ENCODE measurements at regions not wholly inside any gene's neighbourhood (a gene's known extent, or its start where the extent isn't known, plus 50 kb on each side); places are given as distances from the start of the nearest gene placed in this dataset.

DNA sequence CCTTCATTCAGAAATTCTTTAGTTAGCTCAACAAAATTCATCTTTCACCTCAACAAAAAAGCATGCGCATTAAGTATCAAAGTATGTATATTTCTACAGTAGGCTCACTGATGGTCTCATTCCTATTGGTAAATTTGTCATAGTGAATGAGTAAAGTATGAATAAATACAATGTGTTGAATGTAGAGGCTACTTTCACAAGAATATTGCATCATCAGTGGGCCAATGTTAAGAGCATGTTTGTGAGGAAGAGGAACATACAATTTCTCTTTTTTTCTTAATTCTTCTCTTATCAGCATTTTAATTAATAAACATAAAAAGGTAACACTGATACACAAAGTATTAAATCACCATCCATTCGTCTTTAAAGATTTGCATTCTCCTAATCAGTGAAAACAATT, 505.1 kb downstream of the CETN3 start:
- Histone ChIP-seq H3K9me3 (replicated peaks; ENCODE audit: control insufficient read depth, insufficient read depth, low read length) (no peaks in the 10 kb centered on the region), H3K4me2 (ENCODE audit: insufficient read depth, low read length) (no peak overlapping the region), H3K27ac (ENCODE audit: insufficient read depth, low read depth, low read length) (no peak overlapping the region), H3K9me1 (replicated peaks; ENCODE audit: control insufficient read depth, extremely low read depth, insufficient read depth, low read length) (no peaks in the 10 kb centered on the region), H4K20me1 (replicated peaks; ENCODE audit: control insufficient read depth, extremely low read depth, insufficient read depth, low read length) (no peaks in the 10 kb centered on the region), H3K4me3 (replicated peaks in 1 of 3; ENCODE audit: insufficient read depth in 1 of 3, low read depth in 1 of 3, low read length in 3 of 3) (no peak overlapping the region), H3K36me3 (ENCODE audit: control insufficient read depth in 2 of 2, extremely low read depth in 1 of 2, insufficient read depth in 2 of 2, low read length in 2 of 2) (no peaks in the 10 kb centered on the region), H3K9ac (replicated peaks; ENCODE audit: extremely low read depth, insufficient read depth, low read length) (no peak overlapping the region), H3K27me3 (ENCODE audit: control insufficient read depth in 2 of 2, insufficient read depth in 2 of 2, low read length in 2 of 2) (no peaks in the 10 kb centered on the region), H3K4me1 (ENCODE audit: control insufficient read depth, extremely low read depth, insufficient read depth, low read length) (no peaks in the 10 kb centered on the region), H3K79me2 (ENCODE audit: control insufficient read depth, insufficient read depth, low read length) (no peaks in the 10 kb centered on the region), H2AFZ (ENCODE audit: low read depth, low read length) (no peak overlapping the region)
- intact Hi-C loops (cut with micrococcal nuclease) (no loop called here), dilution Hi-C loops (cut with MboI; ENCODE audit: extremely low pct_ligation_motif_present, low sequenced_read_pairs) (no loop called here)
- TF ChIP-seq, protein P1, sequence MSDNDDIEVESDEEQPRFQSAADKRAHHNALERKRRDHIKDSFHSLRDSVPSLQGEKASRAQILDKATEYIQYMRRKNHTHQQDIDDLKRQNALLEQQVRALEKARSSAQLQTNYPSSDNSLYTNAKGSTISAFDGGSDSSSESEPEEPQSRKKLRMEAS (IDR thresholded peaks at IDR 0.05; ENCODE audit: insufficient read depth, insufficient read length): no peak
- no peak for TF ChIP-seq GATA2 (IDR thresholded peaks at IDR 0.05; ENCODE audit: insufficient read depth, insufficient read length, low read depth, low read length)
- no peak for TF ChIP-seq POLR2A (IDR thresholded peaks at IDR 0.05; ENCODE audit: low read depth, low read length)
- no peak for TF ChIP-seq EZH2 (IDR thresholded peaks at IDR 0.05; ENCODE audit: borderline replicate concordance, low read depth, low read length, severe bottlenecking)
- TF ChIP-seq, protein P2, sequence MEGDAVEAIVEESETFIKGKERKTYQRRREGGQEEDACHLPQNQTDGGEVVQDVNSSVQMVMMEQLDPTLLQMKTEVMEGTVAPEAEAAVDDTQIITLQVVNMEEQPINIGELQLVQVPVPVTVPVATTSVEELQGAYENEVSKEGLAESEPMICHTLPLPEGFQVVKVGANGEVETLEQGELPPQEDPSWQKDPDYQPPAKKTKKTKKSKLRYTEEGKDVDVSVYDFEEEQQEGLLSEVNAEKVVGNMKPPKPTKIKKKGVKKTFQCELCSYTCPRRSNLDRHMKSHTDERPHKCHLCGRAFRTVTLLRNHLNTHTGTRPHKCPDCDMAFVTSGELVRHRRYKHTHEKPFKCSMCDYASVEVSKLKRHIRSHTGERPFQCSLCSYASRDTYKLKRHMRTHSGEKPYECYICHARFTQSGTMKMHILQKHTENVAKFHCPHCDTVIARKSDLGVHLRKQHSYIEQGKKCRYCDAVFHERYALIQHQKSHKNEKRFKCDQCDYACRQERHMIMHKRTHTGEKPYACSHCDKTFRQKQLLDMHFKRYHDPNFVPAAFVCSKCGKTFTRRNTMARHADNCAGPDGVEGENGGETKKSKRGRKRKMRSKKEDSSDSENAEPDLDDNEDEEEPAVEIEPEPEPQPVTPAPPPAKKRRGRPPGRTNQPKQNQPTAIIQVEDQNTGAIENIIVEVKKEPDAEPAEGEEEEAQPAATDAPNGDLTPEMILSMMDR (IDR thresholded peaks at IDR 0.05; ENCODE audit: extremely low read depth in 1 of 2, insufficient read depth in 1 of 2, low read depth in 1 of 2, low read length in 2 of 2): no peak
- TF ChIP-seq FOS (IDR thresholded peaks at IDR 0.05; ENCODE audit: borderline replicate concordance, insufficient read depth, low read length): no peak
- TF ChIP-seq POLR2AphosphoS5 (IDR thresholded peaks at IDR 0.05; ENCODE audit: insufficient read depth, low read depth, low read length): no peak
- POLR2A ChIA-PET: no interaction called here
- no TSS peak for BruUV-seq (replicated peaks)
- CTCF ChIA-PET: no interaction called here
- no peak for FAIRE-seq
- no peak for DNase-seq (ENCODE audit: low read depth, low spot score)

All from endothelial cell of umbilical vein (primary cell).